GM18502 (cell line): ENCODE measurements at regions not wholly inside any gene's neighbourhood (a gene's known extent, or its start where the extent isn't known, plus 50 kb on each side); places are given as distances from the start of the nearest gene placed in this dataset.
"Not testable (repeated sequence)": the region's sequence is repeated elsewhere in the genome, so short reads cannot be mapped to it uniquely, and the experiment has no call there.

ENCODE experiments used
- ATAC-seq: cut with Tn5 transposase; IDR thresholded peaks from one replicate; pipeline ENCODE4 v1.9.1; 2021; ENCODE audit warnings: mild to moderate bottlenecking; ENCODE audit not compliant: unreplicated experiment, poor library complexity

GRCh38 chr11:24389575-24389974 lies 107.3 kb upstream of the LUZP2 start:
- no peak for ATAC-seq

DNA sequence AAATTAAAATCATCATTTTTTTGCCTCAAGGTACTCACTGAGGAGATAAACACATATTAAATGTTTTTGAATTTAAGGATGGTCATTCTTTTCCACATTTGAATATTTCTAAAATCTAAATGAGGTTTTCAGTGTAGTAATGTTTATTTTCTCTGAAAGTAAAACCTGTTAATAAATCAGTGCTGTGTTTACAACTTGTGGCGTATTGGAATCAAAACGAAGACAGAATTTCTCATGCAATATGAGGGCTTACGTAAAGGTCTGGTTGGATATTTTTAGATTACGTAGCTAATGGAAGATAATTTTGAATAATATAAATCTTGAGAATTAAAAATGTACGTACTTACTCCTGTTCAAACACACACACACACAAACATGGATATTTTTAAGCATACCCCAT lies 106.8 kb upstream of the LUZP2 start:
- ATAC-seq, result no peak

- ATAC-seq, result no peak
Observed at GRCh38 chr11:24390762-24391161, 106.1 kb upstream of the LUZP2 start.

GRCh38 chr11:24391167-24391566 lies 105.7 kb upstream of the LUZP2 start:
- no peak for ATAC-seq

DNA sequence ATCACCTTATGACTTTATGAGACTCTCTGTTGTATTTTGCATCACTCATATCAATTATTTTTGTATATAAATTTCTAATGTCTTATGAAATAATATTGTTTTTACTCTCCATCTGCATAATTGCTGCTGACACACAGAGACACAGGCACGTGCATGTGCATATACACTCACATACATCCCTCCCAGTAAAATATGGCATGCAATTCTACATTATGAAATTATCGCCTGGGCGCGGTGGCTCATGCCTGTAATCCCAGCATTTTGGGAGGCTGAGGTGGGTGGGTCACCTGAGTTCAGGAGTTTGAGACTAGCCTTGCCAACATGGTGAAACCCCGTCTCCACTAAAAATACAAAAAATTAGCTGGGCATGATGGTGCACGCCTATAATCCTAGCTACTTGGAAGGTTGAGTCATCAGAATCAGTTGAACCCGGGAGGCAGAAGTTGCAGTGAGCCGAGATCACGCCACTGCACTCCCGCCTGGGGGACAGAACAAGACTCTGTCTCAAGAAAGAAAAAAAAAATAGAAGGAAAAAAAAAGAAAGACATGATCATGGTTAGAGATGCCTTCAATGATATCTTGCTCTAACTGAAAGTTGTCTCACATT lies 96.7 kb upstream of the LUZP2 start:
- ATAC-seq, result no peak

- no peak for ATAC-seq
Observed at GRCh38 chr11:24406389-24406788, 90.5 kb upstream of the LUZP2 start.

- no peak for ATAC-seq
Observed at GRCh38 chr11:24406980-24407379, 89.9 kb upstream of the LUZP2 start.

- ATAC-seq, result no peak
Observed at GRCh38 chr11:24407733-24408132, 89.1 kb upstream of the LUZP2 start.

DNA sequence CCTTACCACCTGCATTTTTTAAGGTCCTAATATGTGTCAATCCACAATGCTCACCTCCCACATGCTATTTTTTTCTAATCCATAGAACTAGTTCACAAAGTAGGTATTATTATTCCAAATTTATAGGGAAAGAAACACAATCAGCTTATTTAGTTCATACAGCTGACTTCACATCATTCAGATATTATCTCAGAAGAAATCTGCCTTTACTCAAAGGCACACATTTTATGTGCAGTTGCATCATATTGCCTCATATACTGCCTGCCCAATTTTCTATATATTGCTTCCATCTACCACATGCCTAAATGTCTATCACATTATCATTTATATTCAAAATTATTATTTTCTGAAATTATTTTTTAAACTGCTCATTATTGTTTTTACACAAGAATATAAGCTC lies 88.7 kb upstream of the LUZP2 start:
- ATAC-seq, result no peak

DNA sequence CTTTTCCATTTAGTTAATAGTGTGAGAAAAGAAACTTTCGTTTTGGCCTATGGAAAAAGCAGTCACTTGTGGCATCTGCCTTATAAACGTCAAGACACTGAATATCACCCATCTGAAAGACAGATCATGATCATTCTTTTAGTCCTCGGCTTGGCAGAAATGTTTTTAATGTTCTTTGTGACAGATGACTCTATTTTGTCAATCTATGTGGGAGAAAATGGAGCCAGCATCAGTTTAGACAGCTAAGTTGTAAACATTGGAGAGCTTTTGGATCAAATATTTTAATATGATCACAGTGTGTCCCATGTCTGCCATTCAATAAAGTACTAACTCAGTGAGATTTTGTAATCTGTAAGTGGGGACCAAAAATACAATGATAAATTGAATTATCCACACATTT lies 85.1 kb upstream of the LUZP2 start:
- ATAC-seq, result no peak

GRCh38 chr11:24412722-24413121 lies 84.1 kb upstream of the LUZP2 start:
- ATAC-seq, result no peak

- no peak for ATAC-seq
Observed at GRCh38 chr11:24413391-24413790, 83.5 kb upstream of the LUZP2 start.

GRCh38 chr11:24415955-24416636 lies 80.8 kb upstream of the LUZP2 start:
- ATAC-seq, result not testable (repeated sequence)

GRCh38 chr11:24421766-24422165 lies 75.1 kb upstream of the LUZP2 start:
- no peak for ATAC-seq

DNA sequence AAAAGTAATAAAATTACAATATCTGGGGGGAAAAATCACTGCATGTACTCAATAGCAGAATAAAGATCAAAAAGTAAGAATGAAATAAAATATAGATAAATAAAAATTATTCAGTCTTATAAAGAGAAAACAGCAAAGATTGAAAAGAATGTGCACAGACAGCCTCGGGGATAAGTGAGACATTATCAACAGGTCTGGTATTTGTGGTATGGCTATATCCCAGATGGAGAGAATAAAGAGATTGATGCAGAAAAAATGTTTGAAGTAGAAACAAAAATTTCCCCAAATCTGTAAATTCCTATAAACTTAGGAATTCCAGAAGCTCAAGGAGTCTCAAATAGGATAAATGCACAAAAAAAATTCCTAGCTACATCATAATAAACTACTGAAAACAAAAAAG lies 74.5 kb upstream of the LUZP2 start:
- no peak for ATAC-seq

DNA sequence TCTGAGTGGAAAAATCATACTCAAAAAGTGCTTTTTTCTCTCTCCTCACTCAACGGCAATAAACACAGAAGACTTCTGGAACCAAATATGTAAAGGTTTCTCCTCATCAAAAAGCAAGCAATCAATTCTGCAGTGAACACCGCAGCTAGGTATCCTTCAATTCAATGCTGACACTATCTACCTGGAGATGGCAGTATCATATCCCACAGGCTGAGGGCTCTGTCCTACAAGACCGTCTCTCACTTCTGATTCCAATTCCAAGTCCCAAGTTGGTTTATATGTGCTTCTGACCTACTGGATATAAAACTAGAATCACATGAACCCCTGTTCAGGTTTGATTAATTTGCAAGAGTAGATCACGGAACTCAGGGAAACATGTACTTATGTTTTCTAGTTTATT lies 59.7 kb upstream of the LUZP2 start:
- no peak for ATAC-seq
